ENCODE measurements at regions not wholly inside any gene's neighbourhood (a gene's known extent, or its start where the extent isn't known, plus 50 kb on each side); places are given as distances from the start of the nearest gene placed in this dataset.

DNA sequence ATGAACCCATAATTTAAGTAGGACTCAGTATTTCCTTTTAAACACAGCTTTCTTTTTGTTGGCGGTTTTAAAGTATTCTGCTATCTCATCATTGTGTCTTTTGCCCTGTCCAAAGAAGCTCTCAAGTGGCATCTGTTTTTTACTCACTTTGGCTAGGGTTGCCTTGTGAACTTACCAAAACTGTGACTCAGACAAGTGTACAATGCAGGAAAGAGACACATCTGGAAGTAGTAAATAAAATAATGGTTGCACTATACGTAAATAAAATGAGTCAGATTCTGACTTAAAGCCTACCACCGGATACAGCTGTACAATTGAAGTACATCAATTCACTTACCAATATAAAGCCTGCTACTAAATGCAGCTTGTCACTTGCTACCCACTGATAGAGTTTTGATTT is 619.2 kb upstream of the LRFN5 start:
- H3K56ac ChIP-seq (ENCODE audit: insufficient read length, low read depth, low read length), result no peak overlapping the region
- H3K36me3 Mint-ChIP-seq (ENCODE audit: insufficient read depth in 1 of 3, low read depth in 3 of 3), result peaks cover 2 to 7% (median 3%) of the 10 kb centered on the region in 3 experiments; a peak in 4 of 7 replicates
- no peak overlapping the region; a peak in 2 of 7 replicates for H3K27ac Mint-ChIP-seq

More for the DNA sequence above, 619.2 kb upstream of the LRFN5 start:
- WGBS (ENCODE audit: extremely low coverage, insufficient read length, low lambda C conversion rate), result no CpG with 5 or more reads among the region's 3 CpGs
- H3K4me1 Mint-ChIP-seq, result peaks cover 5 to 7% of the 10 kb centered on the region in 2 experiments; a peak in 3 of 4 replicates
- Histone ChIP-seq H3K79me2 (ENCODE audit: insufficient read depth, low read length) (no peaks in the 10 kb centered on the region), H3T11ph (ENCODE audit: low read length) (no peak overlapping the region), H2BK12ac (ENCODE audit: insufficient read length, low read depth, low read length) (no peak overlapping the region), H3K4ac (ENCODE audit: low read depth, low read length) (no peak overlapping the region), H2BK5ac (ENCODE audit: insufficient read length, low read length) (no peak overlapping the region), H3K23me2 (ENCODE audit: insufficient read length, low read depth, low read length, poor library complexity, severe bottlenecking) (no peaks in the 10 kb centered on the region), H3K27ac (ENCODE audit: insufficient read length, low read depth, low read length) (no peak overlapping the region), H4K91ac (ENCODE audit: insufficient read length, low read depth, low read length) (no peak overlapping the region), H3K4me2 (ENCODE audit: insufficient read depth, insufficient read length, low read length) (no peak overlapping the region), H3K18ac (ENCODE audit: insufficient read length, low read depth, low read length) (no peak overlapping the region), H3K4me1 (ENCODE audit: insufficient read depth, low read length) (no peaks in the 10 kb centered on the region), H2AFZ (ENCODE audit: low read length) (no peak overlapping the region), H3K79me1 (ENCODE audit: insufficient read depth, low read depth, low read length, poor library complexity, severe bottlenecking) (no peaks in the 10 kb centered on the region), H3K23ac (ENCODE audit: insufficient read length, low read depth, low read length) (no peak overlapping the region), H3K27me3 (ENCODE audit: insufficient read depth, low read length) (no peaks in the 10 kb centered on the region), H2BK15ac (ENCODE audit: low read depth, low read length) (no peak overlapping the region), H2BK120ac (ENCODE audit: low read depth, low read length, poor library complexity, severe bottlenecking) (no peak overlapping the region), H4K8ac (replicated peaks; ENCODE audit: insufficient read length, low read depth, low read length) (no peak overlapping the region), H3K9me3 (ENCODE audit: control insufficient read depth, low read depth, low read length) (no peaks in the 10 kb centered on the region), H4K5ac (ENCODE audit: insufficient read length, low read depth, low read length) (no peak overlapping the region), H3K9ac (ENCODE audit: extremely low read depth, insufficient read length, low read length) (no peak overlapping the region), H2BK20ac (ENCODE audit: low read depth, low read length, poor library complexity, severe bottlenecking) (no peak overlapping the region), H3K14ac (ENCODE audit: insufficient read depth, low read length) (no peak overlapping the region), H2AK5ac (ENCODE audit: insufficient read length, low read length) (no peak overlapping the region), H4K20me1 (ENCODE audit: control insufficient read depth, insufficient read depth, insufficient read length) (no peaks in the 10 kb centered on the region)
- TF ChIP-seq, protein P1, sequence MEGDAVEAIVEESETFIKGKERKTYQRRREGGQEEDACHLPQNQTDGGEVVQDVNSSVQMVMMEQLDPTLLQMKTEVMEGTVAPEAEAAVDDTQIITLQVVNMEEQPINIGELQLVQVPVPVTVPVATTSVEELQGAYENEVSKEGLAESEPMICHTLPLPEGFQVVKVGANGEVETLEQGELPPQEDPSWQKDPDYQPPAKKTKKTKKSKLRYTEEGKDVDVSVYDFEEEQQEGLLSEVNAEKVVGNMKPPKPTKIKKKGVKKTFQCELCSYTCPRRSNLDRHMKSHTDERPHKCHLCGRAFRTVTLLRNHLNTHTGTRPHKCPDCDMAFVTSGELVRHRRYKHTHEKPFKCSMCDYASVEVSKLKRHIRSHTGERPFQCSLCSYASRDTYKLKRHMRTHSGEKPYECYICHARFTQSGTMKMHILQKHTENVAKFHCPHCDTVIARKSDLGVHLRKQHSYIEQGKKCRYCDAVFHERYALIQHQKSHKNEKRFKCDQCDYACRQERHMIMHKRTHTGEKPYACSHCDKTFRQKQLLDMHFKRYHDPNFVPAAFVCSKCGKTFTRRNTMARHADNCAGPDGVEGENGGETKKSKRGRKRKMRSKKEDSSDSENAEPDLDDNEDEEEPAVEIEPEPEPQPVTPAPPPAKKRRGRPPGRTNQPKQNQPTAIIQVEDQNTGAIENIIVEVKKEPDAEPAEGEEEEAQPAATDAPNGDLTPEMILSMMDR (conservative IDR thresholded peaks at IDR 0.05), result no peak
- H3K9me3 Mint-ChIP-seq, result no peaks in the 10 kb centered on the region
- H3K4me3 Mint-ChIP-seq, result no peak overlapping the region
- DNase-seq, result no peak
- no peaks in the 10 kb centered on the region for H3K27me3 Mint-ChIP-seq (ENCODE audit: low read depth)
